ENCODE measurements at regions not wholly inside any gene's neighbourhood (a gene's known extent, or its start where the extent isn't known, plus 50 kb on each side); places are given as distances from the start of the nearest gene placed in this dataset.

GRCh38 chr2:239803766-239804115 is 221.4 kb downstream of the NDUFA10 start:
- Histone ChIP-seq H3K27me3 (no peaks in the 10 kb centered on the region; the same call in 1 of the 2 replicates), H3K9me3 (no peaks in the 10 kb centered on the region), H3K4me1 (no peaks in the 10 kb centered on the region), H3K4me3 (ENCODE audit: low read depth, low read length) (no peak overlapping the region), H3K36me3 (no peaks in the 10 kb centered on the region)
- DNase-seq = no peak
- no peak for TF ChIP-seq CTCF (IDR thresholded peaks at IDR 0.05; ENCODE audit: low read depth, low read length)

GRCh38 chr2:239803102-239803765 is 221.9 kb downstream of the NDUFA10 start:
- H3K27me3 ChIP-seq = peaks cover 2% of the 10 kb centered on the region
- H3K9me3 ChIP-seq = no peaks in the 10 kb centered on the region
- TF ChIP-seq CTCF (IDR thresholded peaks at IDR 0.05; ENCODE audit: low read depth, low read length) = no peak
- H3K4me1 ChIP-seq = no peaks in the 10 kb centered on the region
- DNase-seq = no peak
- no peak overlapping the region for H3K4me3 ChIP-seq (ENCODE audit: low read depth, low read length)
- no peaks in the 10 kb centered on the region for H3K36me3 ChIP-seq

GRCh38 chr2:239802185-239802649 is 222.9 kb downstream of the NDUFA10 start:
- Histone ChIP-seq H3K9me3 (no peaks in the 10 kb centered on the region), H3K27me3 (peaks cover 2% of the 10 kb centered on the region), H3K4me3 (ENCODE audit: low read depth, low read length) (no peak overlapping the region), H3K36me3 (no peaks in the 10 kb centered on the region), H3K4me1 (no peaks in the 10 kb centered on the region)
- no peak for TF ChIP-seq CTCF (IDR thresholded peaks at IDR 0.05; ENCODE audit: low read depth, low read length)
- DNase-seq = no peak

GRCh38 chr2:239801404-239802184 is 223.5 kb downstream of the NDUFA10 start:
- peaks cover 2% of the 10 kb centered on the region for H3K27me3 ChIP-seq
- DNase-seq = peak; percentile 1
- TF ChIP-seq CTCF (IDR thresholded peaks at IDR 0.05; ENCODE audit: low read depth, low read length) = no peak

DNA sequence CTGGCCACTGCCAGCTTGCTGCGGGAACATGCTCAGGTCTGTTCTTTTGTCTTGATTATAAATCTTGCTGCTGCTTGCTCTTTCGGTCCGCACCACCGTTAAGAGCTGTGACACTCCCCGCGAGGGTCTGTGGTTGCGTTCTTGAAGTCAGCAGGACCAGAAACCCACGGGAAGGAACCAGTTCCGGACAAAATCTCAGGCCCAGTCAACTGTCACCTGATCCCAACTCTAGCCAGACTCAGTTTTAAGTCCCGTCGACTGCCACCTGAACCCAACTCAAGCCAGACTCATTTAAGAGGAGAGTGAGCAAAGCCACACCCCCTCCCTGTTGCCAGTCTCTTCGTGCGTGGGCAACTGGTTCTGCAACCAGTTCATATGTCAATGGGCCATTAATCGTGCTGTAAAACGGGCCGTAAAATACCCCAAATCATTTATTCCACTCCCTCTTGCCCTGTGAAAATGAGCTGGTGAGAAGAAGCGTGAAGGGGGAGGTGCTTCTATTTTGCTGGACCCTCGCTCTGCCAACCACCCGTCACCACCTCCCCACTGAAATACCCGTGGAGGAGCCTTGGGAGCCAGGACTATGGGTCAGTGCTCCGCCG is 224.3 kb downstream of the NDUFA10 start:
- H3K4me3 ChIP-seq (ENCODE audit: low read depth, low read length) = no peak overlapping the region
- no peaks in the 10 kb centered on the region for H3K9me3 ChIP-seq
- TF ChIP-seq CTCF (IDR thresholded peaks at IDR 0.05; ENCODE audit: low read depth, low read length) = no peak
- DNase-seq = peak; percentile 1
- H3K36me3 ChIP-seq = no peaks in the 10 kb centered on the region
- H3K4me1 ChIP-seq = no peaks in the 10 kb centered on the region
- peaks cover 2% of the 10 kb centered on the region for H3K27me3 ChIP-seq

More at GRCh38 chr2:239801404-239802184, 223.5 kb downstream of the NDUFA10 start:
- H3K9me3 ChIP-seq = no peaks in the 10 kb centered on the region
- H3K4me3 ChIP-seq (ENCODE audit: low read depth, low read length) = no peak overlapping the region
- no peaks in the 10 kb centered on the region for H3K4me1 ChIP-seq
- no peaks in the 10 kb centered on the region for H3K36me3 ChIP-seq
